Endodermal cell (in vitro differentiated cells): ENCODE measurements at regions not wholly inside any gene's neighbourhood (a gene's known extent, or its start where the extent isn't known, plus 50 kb on each side); places are given as distances from the start of the nearest gene placed in this dataset.

ENCODE experiments used
- DNase-seq: peaks from one replicate; pipeline ENCODE4 v3.0.0-alpha.2; 2017
- H3K27ac ChIP-seq: 2 replicates; pipeline ENCODE4 v1.5.1; 2013; ENCODE audit warnings: mild to moderate bottlenecking, low read depth, low read length, moderate library complexity
- H3K27me3 ChIP-seq: 2 replicates; pipeline ENCODE4 v1.6.1; 2013; ENCODE audit warnings: mild to moderate bottlenecking, low read length, moderate library complexity; ENCODE audit not compliant: insufficient read depth, control insufficient read depth, poor library complexity, severe bottlenecking
- H3K36me3 ChIP-seq: 2 replicates; pipeline ENCODE4 v1.7.0; 2013; ENCODE audit warnings: mild to moderate bottlenecking, low read length, moderate library complexity; ENCODE audit not compliant: control insufficient read depth, insufficient read depth
- H3K4me1 ChIP-seq: one replicate; pipeline ENCODE4 v1.7.0; 2013; ENCODE audit warnings: low read length; ENCODE audit not compliant: control insufficient read depth, insufficient read depth
- H3K4me3 ChIP-seq: 2 replicates; pipeline ENCODE4 v1.5.1; 2013; ENCODE audit warnings: mild to moderate bottlenecking, low read length, moderate library complexity
- H3K9ac ChIP-seq: 2 replicates; pipeline ENCODE4 v1.6.1; 2013; ENCODE audit warnings: mild to moderate bottlenecking, low read length, moderate library complexity; ENCODE audit not compliant: poor library complexity, severe bottlenecking; ENCODE audit errors: extremely low read depth
- H3K9me3 ChIP-seq: 2 replicates; pipeline ENCODE4 v1.6.1; 2013; ENCODE audit warnings: mild to moderate bottlenecking, low read length, moderate library complexity; ENCODE audit not compliant: control insufficient read depth
- H3K27ac Mint-ChIP-seq: 2 replicates; pipeline ENCODE4 v1.8.0; 2020; ENCODE audit warnings: mixed read lengths
- H3K27me3 Mint-ChIP-seq: 2 replicates; pipeline ENCODE4 v1.8.0; 2021; ENCODE audit warnings: mild to moderate bottlenecking, mixed read lengths; ENCODE audit not compliant: insufficient read depth
- H3K36me3 Mint-ChIP-seq: 2 replicates; pipeline ENCODE4 v1.8.0; 2020; ENCODE audit warnings: low read depth, mixed read lengths
- H3K4me1 Mint-ChIP-seq: 2 replicates; pipeline ENCODE4 v1.8.0; 2020; ENCODE audit warnings: mixed read lengths
- H3K4me3 Mint-ChIP-seq: 2 replicates; pipeline ENCODE4 v1.8.0; 2020; ENCODE audit warnings: mild to moderate bottlenecking, moderate library complexity, mixed read lengths
- H3K9me3 Mint-ChIP-seq: 2 replicates; pipeline ENCODE4 v1.8.0; 2020; ENCODE audit warnings: mild to moderate bottlenecking, mixed read lengths
- CTCF ChIP-seq: fragments of 200-600 bp; sonication (generic); conservative IDR thresholded peaks from 2 replicates; pipeline ENCODE4 v1.5.0; 2021; ENCODE audit warnings: antibody characterized with exemption, mild to moderate bottlenecking
- WGBS, 2 experiments: methylation state at CpG; one replicate each; pipeline versions ENCODE4 v1.1.5 to v1.1.7; 2013; ENCODE audit warnings: missing lambda C conversion rate in 2 of 2, mixed read lengths in 1 of 2; ENCODE audit not compliant: insufficient coverage in 1 of 2, insufficient read length in 1 of 2; 5-methylcytosine and 5-hydroxymethylcytosine counted together

GRCh38 chr5:40374853-40375252 is 304.9 kb upstream of the PTGER4 start:
- H3K4me3 Mint-ChIP-seq = no peak overlapping the region
- DNase-seq = no peak
- Histone ChIP-seq H3K4me3 (no peak overlapping the region), H3K27ac (no peak overlapping the region), H3K27me3 (no peaks in the 10 kb centered on the region), H3K36me3 (no peaks in the 10 kb centered on the region), H3K9me3 (no peaks in the 10 kb centered on the region), H3K9ac (no peak overlapping the region), H3K4me1 (no peaks in the 10 kb centered on the region)
- no peaks in the 10 kb centered on the region for H3K4me1 Mint-ChIP-seq
- TF ChIP-seq CTCF = no peak
- H3K9me3 Mint-ChIP-seq = no peaks in the 10 kb centered on the region
- H3K27ac Mint-ChIP-seq = no peak overlapping the region
- 83 to 97% methylated on average over 1 to 6 of the region's 6 CpGs for WGBS, 2 experiments
- no peaks in the 10 kb centered on the region for H3K36me3 Mint-ChIP-seq
- H3K27me3 Mint-ChIP-seq = no peaks in the 10 kb centered on the region

- Mint-ChIP-seq H3K4me3 (no peak overlapping the region), H3K9me3 (peaks cover under 1% of the 10 kb centered on the region), H3K36me3 (no peaks in the 10 kb centered on the region), H3K27ac (no peak overlapping the region), H3K4me1 (no peaks in the 10 kb centered on the region), H3K27me3 (no peaks in the 10 kb centered on the region)
- H3K4me3 ChIP-seq = no peak overlapping the region
- H3K27ac ChIP-seq = no peak overlapping the region
- H3K27me3 ChIP-seq = no peaks in the 10 kb centered on the region
- no peaks in the 10 kb centered on the region for H3K36me3 ChIP-seq
- no peaks in the 10 kb centered on the region for H3K4me1 ChIP-seq
- no peak overlapping the region for H3K9ac ChIP-seq
- no peak for DNase-seq
- no peak for TF ChIP-seq CTCF
- 91% methylated on average over 3 to 5 of the region's 5 CpGs for WGBS, 2 experiments
- H3K9me3 ChIP-seq = no peaks in the 10 kb centered on the region
Measured at GRCh38 chr5:40368200-40368599, 311.5 kb upstream of the PTGER4 start.

GRCh38 chr5:40367255-40367654 is 312.5 kb upstream of the PTGER4 start:
- Histone ChIP-seq H3K36me3 (no peaks in the 10 kb centered on the region), H3K27me3 (no peaks in the 10 kb centered on the region), H3K4me1 (no peaks in the 10 kb centered on the region), H3K9ac (no peak overlapping the region), H3K27ac (no peak overlapping the region), H3K4me3 (no peak overlapping the region), H3K9me3 (peaks cover 5% of the 10 kb centered on the region)
- no peak overlapping the region for H3K27ac Mint-ChIP-seq
- H3K27me3 Mint-ChIP-seq = no peaks in the 10 kb centered on the region
- H3K9me3 Mint-ChIP-seq = peaks cover 6% of the 10 kb centered on the region
- no peaks in the 10 kb centered on the region for H3K36me3 Mint-ChIP-seq
- H3K4me3 Mint-ChIP-seq = no peak overlapping the region
- 88 to 100% methylated on average over 2 of the region's 2 CpGs for WGBS, 2 experiments
- H3K4me1 Mint-ChIP-seq = no peaks in the 10 kb centered on the region
- DNase-seq = no peak
- peak; percentile 26 for TF ChIP-seq CTCF
